NCI-H460 (cell line): ENCODE measurements at regions not wholly inside any gene's neighbourhood (a gene's known extent, or its start where the extent isn't known, plus 50 kb on each side); places are given as distances from the start of the nearest gene placed in this dataset.

Experiments used
- DNase-seq: peaks from one replicate; pipeline ENCODE4 v3.0.0-alpha.2; 2016; ENCODE audit warnings: low read depth; ENCODE audit errors: extremely low read depth
- small RNA-seq, 2 experiments: library from RNA; depleted of rRNA; stranded (forward); fragments of <200 nt; gene quantifications; one replicate each; pipeline ENCODE3, GENCODE V24; 2014

DNA sequence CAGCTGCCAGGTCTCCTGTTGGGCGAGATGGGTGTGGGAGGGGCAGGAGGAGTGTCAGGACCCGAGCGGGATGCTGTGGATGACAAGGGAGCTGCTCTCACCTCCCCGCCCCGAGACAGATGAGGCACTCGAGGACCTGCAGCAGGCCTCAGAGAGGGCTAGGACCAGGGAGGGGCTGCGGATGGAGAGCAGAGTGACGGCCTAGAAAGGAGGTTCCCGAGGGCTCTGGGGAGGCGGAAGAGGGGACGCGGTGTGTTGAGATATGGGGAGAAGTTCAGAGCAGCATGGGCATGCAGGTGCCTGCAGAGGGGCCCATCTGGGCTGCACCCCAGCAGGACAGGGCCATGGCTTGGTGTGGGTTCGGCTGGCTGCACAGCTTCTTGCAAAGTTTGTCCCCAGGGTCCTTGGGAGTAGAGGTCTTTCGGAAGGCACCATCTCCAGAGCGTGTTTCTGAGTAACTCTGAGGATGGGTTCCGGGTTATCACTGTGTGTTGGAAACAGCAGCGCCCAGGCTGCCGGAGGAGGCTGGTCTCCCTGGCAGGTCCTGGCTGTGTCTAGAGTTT is 104.6 kb downstream of the PAX1 start:
- no peak for DNase-seq

DNA sequence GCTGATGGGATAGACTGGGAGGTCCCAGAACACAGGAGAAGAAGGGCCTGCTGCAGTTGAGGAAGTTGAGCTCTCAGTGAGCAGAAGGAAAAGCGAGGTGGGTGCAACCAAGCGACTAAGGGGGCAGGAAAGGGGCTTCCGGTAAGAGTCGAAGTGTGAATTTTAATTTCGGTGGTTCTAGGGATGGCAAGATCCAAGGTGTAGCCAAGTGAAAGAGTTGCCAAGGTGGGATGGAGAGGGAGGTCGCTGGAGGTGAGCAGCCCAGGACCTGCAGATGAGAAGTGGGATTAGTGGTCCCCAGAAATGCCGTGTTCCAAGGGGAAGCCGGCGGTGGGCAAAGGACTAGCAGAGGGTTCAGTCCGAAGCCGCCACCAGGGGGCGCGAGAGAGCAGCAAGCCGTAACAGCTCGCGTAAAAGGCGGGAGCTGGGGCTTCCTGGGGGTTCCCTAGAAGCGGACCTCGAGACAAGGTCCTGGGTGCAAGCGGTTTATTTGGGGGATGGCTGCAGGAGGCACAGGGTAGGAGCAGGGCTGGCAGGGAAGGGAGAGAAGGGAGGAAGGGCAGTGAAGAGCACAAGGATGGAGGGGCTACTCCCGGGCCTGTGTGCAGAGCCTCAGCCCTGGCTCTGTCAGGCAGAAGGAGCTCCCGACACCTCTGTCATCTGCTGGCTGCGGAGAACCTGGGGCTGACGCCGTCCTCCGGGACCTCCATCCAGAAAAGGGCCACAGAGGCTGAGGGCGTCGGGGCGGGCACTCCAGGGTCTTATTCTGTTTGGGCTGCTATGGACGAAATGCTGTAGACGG is 103.6 kb downstream of the PAX1 start:
- DNase-seq = no peak

DNA sequence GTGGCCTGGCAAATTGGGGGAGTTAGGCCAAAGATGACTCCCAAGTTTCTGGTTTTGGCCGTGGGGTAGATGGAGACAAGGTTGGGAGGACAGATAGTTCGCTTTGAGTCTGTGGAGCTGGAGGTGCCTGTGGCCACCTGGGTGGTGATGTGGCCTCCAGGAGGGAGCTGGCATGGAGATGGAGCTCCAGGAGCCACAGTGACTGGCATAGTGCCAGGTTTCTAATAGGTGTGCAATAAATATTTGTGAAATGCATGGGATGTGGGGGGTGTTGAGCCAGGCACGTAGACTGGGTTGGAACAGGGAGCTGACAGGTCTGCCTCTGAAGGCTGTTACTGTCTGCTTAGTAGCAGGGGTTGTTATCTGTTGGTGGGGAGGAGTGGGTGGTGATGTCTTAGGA is 102.7 kb downstream of the PAX1 start:
- no peak for DNase-seq

DNA sequence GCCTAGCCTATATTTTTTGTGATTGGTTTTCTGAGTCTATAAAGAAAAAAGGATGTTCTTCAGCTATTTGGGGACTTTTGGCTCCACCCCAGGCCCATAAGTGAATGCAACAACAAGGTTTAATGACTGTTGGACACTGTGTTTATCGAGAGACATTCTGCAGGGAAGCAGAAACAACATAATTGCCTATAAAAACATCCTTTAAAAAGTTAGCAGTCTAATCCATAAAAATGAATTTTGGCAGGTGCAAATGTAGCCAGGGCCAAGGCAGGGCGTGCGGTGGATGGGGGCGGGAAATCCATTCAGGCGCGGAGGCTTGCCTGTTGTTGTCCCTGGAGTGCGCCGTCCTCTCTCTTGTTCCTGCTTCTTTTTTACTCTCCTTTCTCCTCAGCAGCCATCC is 99.3 kb downstream of the PAX1 start:
- DNase-seq = no peak

DNA sequence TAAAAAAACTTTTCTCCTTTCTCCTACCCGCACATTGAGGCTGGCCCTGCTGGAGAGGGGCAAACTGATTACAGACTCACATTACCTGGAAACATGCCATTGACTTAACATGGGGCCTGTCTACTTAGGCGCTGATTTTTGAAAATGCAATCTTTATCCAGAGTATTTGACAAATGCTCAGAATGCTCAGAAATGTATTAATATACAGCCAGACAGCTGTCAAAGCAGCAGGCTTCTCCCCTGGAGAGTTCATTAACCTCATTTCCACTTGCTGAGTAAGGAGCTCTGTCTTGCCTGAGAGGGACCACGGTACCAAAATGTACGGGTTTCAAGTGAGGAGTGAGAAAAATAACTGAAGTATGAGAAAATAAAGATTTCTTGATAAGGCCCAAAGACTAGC is 95.7 kb downstream of the PAX1 start:
- DNase-seq = no peak

DNA sequence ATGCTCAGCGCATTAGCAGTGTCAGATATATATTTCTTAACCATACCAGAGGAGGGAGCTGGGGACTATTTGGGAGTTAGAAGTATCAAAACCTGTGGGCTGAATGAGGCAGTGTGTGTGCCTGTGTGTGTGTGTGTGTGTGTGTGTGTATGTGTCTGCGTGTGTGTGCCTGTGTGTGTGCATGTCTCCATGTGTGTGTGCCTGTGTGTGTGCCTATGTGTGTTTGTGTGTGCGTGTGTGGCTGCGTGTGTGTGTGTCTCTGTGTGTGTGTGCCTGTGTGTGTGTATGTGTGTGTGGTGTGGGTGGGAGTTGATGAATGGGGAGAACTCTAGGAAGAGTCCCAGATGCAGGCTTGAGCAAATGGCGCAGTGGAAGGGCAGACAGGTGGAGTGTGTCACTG is 92.9 kb downstream of the PAX1 start:
- no peak for DNase-seq

DNA sequence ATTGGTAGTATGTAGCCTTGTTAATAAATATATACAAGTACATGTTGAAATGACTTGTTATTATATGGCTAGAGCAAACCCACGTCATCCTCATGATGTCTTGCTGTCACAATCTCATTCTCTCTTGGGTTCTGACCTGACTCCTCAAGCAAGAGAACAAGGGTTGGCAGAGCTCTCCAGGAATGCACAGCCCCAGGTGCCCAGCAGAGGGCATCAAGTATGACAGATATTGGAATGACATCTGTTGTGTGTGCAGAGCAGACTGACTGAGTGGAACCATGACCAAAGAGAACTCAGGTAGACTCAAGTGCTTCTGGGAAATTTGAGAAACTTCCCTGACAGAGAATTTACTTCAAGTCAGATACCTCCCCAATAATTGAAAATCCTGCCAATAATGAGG is 90.6 kb downstream of the PAX1 start:
- DNase-seq = no peak

DNA sequence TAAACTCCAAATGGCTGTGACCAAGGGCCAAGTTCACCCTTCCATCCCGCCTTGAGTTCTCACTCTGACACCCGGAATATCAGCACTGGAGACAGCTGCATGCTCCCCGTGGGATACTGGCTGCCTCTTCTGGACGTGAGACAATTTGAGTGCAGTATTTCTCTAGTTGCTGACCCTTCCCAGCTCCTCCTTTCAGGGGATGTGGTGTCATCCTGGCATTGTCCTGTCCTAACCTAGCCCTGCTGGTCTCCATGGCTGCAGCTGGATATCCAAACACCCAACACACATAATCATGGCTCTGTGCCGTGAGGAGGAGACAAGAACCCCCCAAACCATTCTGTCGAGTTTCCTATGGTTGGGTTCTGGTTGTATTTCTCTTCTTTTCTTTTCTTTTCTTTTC is 82.6 kb downstream of the PAX1 start:
- DNase-seq = no peak

DNA sequence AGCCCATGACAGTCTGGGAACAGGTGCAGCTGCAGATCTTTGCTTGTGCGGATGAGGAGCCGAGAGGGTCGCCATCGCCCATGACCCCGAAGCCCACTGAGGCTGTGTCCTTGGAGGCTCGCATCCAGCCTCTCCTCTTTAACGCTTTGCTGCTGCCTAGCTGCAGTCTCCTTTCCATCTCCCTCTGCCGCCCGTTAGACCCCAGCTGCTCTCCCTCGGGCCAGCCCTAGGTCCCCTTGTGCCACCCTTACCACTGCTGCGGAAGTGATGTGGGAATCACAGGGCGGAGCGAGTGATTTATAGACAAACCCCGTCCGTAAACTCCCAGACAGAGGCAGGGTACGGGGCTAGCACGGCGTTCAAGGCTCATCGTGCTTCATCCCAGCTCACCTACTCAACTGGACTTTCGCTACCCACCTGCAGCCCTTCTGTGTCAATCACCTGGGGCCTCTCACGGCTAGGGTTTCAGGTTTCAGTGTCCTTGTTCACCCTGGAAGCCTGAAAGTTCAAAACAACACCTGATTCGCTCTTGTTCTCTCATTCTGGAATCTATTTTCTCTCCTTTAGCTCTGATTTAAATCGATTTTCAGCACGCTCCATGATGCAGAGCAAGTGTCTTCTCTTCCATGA is 76.1 kb downstream of the PAX1 start:
- DNase-seq = no peak

DNA sequence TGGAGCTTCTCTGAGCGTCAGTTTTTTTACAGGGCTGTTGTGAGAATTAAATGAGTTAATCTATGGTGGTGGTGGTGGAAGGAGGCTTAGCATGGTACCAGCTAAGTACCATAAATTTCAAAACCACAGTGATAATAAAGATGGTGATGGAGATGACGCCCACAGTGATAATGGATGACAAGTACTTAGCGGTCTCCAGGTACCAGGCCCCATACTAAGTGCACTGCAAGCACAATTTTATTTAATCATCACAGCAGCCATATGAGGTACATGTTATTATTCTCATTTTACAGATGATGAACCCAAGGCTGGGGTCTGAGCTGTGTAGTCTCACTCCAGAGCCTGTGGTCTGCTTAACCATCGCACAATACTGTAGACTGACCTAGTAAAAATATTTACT is 75.1 kb downstream of the PAX1 start:
- DNase-seq = no peak

Small RNAs in the stretch of these regions (small RNA-seq; reads per million reads assigned to genes)
- gene AL121912.1 = 0 reads per million in 2 experiments
